ENCODE measurements at regions not wholly inside any gene's neighbourhood (a gene's known extent, or its start where the extent isn't known, plus 50 kb on each side); places are given as distances from the start of the nearest gene placed in this dataset.

- TF ChIP-seq CBX8 (IDR thresholded peaks at IDR 0.05; ENCODE audit: borderline replicate concordance, low read depth, low read length) (no peak), JUN (IDR thresholded peaks at IDR 0.05; ENCODE audit: low read depth, low read length) (no peak), RBBP5 (IDR thresholded peaks at IDR 0.05; ENCODE audit: borderline replicate concordance, low read depth, low read length) (no peak), GABPA (IDR thresholded peaks at IDR 0.05; ENCODE audit: borderline replicate concordance, insufficient read depth, low read length) (no peak), SIN3A (conservative IDR thresholded peaks at IDR 0.05 in 1 of 2, IDR thresholded peaks at IDR 0.05 in 1 of 2; ENCODE audit: low read depth in 1 of 2, low read length in 2 of 2) (no peak), NANOG (IDR thresholded peaks at IDR 0.05; ENCODE audit: insufficient read depth, low read depth, low read length, poor library complexity, severe bottlenecking) (no peak)
Measured at GRCh38 chr5:99398976-99399375, 470.2 kb upstream of the CHD1 start (continued).

Data from H1 (cell line).